Activated T-helper 1 cell treated with anti-CD3 and anti-CD28 coated beads, Interleukin-12 subunit alpha, Interleukin-12 subunit beta, Interleukin-2, Interleukin-4 antibody, amounts not matched to agents 30 ng/mL and 10 ng/mL and 1 ng/mL, durations not matched to agents 14 hours and 24 hours and 36 hours (primary cell): ENCODE measurements at regions not wholly inside any gene's neighbourhood (a gene's known extent, or its start where the extent isn't known, plus 50 kb on each side); places are given as distances from the start of the nearest gene placed in this dataset.

Experiments
- DNase-seq: peaks from one replicate; pipeline ENCODE4 v3.0.0; 2021; ENCODE audit warnings: low spot score
- H3K27ac Mint-ChIP-seq: one replicate; pipeline ENCODE4 v1.8.0; 2021; ENCODE audit warnings: mild to moderate bottlenecking, mixed read lengths
- H3K27me3 Mint-ChIP-seq: one replicate; pipeline ENCODE4 v1.8.0; 2022; ENCODE audit warnings: mild to moderate bottlenecking, moderate library complexity, mixed read lengths; ENCODE audit not compliant: insufficient read depth
- H3K36me3 Mint-ChIP-seq: one replicate; pipeline ENCODE4 v1.8.0; 2021; ENCODE audit warnings: low read depth, mixed read lengths
- H3K4me1 Mint-ChIP-seq: one replicate; pipeline ENCODE4 v1.8.0; 2021; ENCODE audit warnings: low read depth, mixed read lengths
- H3K4me3 Mint-ChIP-seq: one replicate; pipeline ENCODE4 v1.8.0; 2021; ENCODE audit warnings: mild to moderate bottlenecking, moderate library complexity, mixed read lengths
- H3K9me3 Mint-ChIP-seq: one replicate; pipeline ENCODE4 v1.8.0; 2021; ENCODE audit warnings: mixed read lengths
- intact Hi-C: fragments of 100-400 bp; cut with micrococcal nuclease; formaldehyde crosslinking; loops from one replicate; pipeline ENCODE4 v1.15.1; 2024

- Mint-ChIP-seq H3K27me3 (peaks cover 12% of the 10 kb centered on the region), H3K36me3 (peaks cover 10% of the 10 kb centered on the region), H3K4me3 (no peak overlapping the region), H3K27ac (no peak overlapping the region), H3K9me3 (no peaks in the 10 kb centered on the region), H3K4me1 (peaks cover 20% of the 10 kb centered on the region)
- intact Hi-C loops, result no loop called here
- DNase-seq, result no peak
Observed at GRCh38 chr14:34032720-34033119, 81.8 kb upstream of the EGLN3 start.

- no peak for DNase-seq
- H3K4me1 Mint-ChIP-seq, result peaks cover 20% of the 10 kb centered on the region
- H3K36me3 Mint-ChIP-seq, result peaks cover 6% of the 10 kb centered on the region
- H3K4me3 Mint-ChIP-seq, result no peak overlapping the region
- intact Hi-C loops, result no loop called here
- no peaks in the 10 kb centered on the region for H3K9me3 Mint-ChIP-seq
- peaks cover 12% of the 10 kb centered on the region for H3K27me3 Mint-ChIP-seq
- no peak overlapping the region for H3K27ac Mint-ChIP-seq
Observed at GRCh38 chr14:34030864-34031263, 80.0 kb upstream of the EGLN3 start.

GRCh38 chr14:34029921-34030334 lies 79.1 kb upstream of the EGLN3 start:
- DNase-seq, result no peak
- Mint-ChIP-seq H3K36me3 (peaks cover 8% of the 10 kb centered on the region), H3K4me1 (peaks cover 18% of the 10 kb centered on the region), H3K27ac (no peak overlapping the region), H3K9me3 (no peaks in the 10 kb centered on the region), H3K27me3 (peaks cover 12% of the 10 kb centered on the region), H3K4me3 (no peak overlapping the region)
- intact Hi-C loops, result no loop called here

GRCh38 chr14:34027990-34028495 lies 77.2 kb upstream of the EGLN3 start:
- peaks cover 10% of the 10 kb centered on the region for H3K36me3 Mint-ChIP-seq
- no peak overlapping the region for H3K4me3 Mint-ChIP-seq
- intact Hi-C loops, result no loop called here
- DNase-seq, result no peak
- H3K9me3 Mint-ChIP-seq, result no peaks in the 10 kb centered on the region
- peaks cover 22% of the 10 kb centered on the region for H3K4me1 Mint-ChIP-seq
- no peak overlapping the region for H3K27ac Mint-ChIP-seq
- peaks cover 12% of the 10 kb centered on the region for H3K27me3 Mint-ChIP-seq

- Mint-ChIP-seq H3K36me3 (peaks cover 10% of the 10 kb centered on the region), H3K4me3 (peak overlapping the region; percentile 26), H3K27ac (no peak overlapping the region), H3K4me1 (peaks cover 22% of the 10 kb centered on the region), H3K27me3 (peaks cover 12% of the 10 kb centered on the region), H3K9me3 (no peaks in the 10 kb centered on the region)
- intact Hi-C loops, result no loop called here
- DNase-seq, result no peak
Observed at GRCh38 chr14:34027130-34027989, 76.5 kb upstream of the EGLN3 start.

GRCh38 chr14:34025325-34026017 lies 74.6 kb upstream of the EGLN3 start:
- H3K27ac Mint-ChIP-seq, result no peak overlapping the region
- no peak for DNase-seq
- H3K27me3 Mint-ChIP-seq, result peaks cover 2% of the 10 kb centered on the region
- H3K9me3 Mint-ChIP-seq, result no peaks in the 10 kb centered on the region
- H3K36me3 Mint-ChIP-seq, result peaks cover 7% of the 10 kb centered on the region
- intact Hi-C loops, result no loop called here
- peaks cover 13% of the 10 kb centered on the region for H3K4me1 Mint-ChIP-seq
- H3K4me3 Mint-ChIP-seq, result no peak overlapping the region

GRCh38 chr14:34024768-34025144 lies 73.9 kb upstream of the EGLN3 start:
- no peak overlapping the region for H3K27ac Mint-ChIP-seq
- H3K4me1 Mint-ChIP-seq, result peaks cover 14% of the 10 kb centered on the region
- peaks cover 2% of the 10 kb centered on the region for H3K27me3 Mint-ChIP-seq
- H3K36me3 Mint-ChIP-seq, result peaks cover 7% of the 10 kb centered on the region
- H3K9me3 Mint-ChIP-seq, result no peaks in the 10 kb centered on the region
- no peak for DNase-seq
- intact Hi-C loops, result no loop called here
- H3K4me3 Mint-ChIP-seq, result no peak overlapping the region

- no peak overlapping the region for H3K27ac Mint-ChIP-seq
- no peak overlapping the region for H3K4me3 Mint-ChIP-seq
Observed at GRCh38 chr14:34023824-34024767, 73.2 kb upstream of the EGLN3 start.

GRCh38 chr14:34021096-34021495 lies 70.2 kb upstream of the EGLN3 start:
- Mint-ChIP-seq H3K4me1 (peaks cover 34% of the 10 kb centered on the region), H3K36me3 (peaks cover 7% of the 10 kb centered on the region), H3K27ac (no peak overlapping the region), H3K27me3 (peaks cover 2% of the 10 kb centered on the region), H3K4me3 (no peak overlapping the region), H3K9me3 (no peaks in the 10 kb centered on the region)
- intact Hi-C loops, result no loop called here
- DNase-seq, result no peak

More at GRCh38 chr14:34023824-34024767, 73.2 kb upstream of the EGLN3 start:
- no peak for DNase-seq
- peaks cover 2% of the 10 kb centered on the region for H3K27me3 Mint-ChIP-seq
- H3K36me3 Mint-ChIP-seq, result peaks cover 7% of the 10 kb centered on the region
- H3K9me3 Mint-ChIP-seq, result no peaks in the 10 kb centered on the region
- peaks cover 21% of the 10 kb centered on the region for H3K4me1 Mint-ChIP-seq
- intact Hi-C loops, result no loop called here

- peaks cover 2% of the 10 kb centered on the region for H3K27me3 Mint-ChIP-seq
- peaks cover 5% of the 10 kb centered on the region for H3K36me3 Mint-ChIP-seq
- intact Hi-C loops, result no loop called here
- no peak overlapping the region for H3K27ac Mint-ChIP-seq
- no peak overlapping the region for H3K4me3 Mint-ChIP-seq
- peaks cover 35% of the 10 kb centered on the region for H3K4me1 Mint-ChIP-seq
- no peaks in the 10 kb centered on the region for H3K9me3 Mint-ChIP-seq
- no peak for DNase-seq
Observed at GRCh38 chr14:34020014-34020413, 69.1 kb upstream of the EGLN3 start.

DNA sequence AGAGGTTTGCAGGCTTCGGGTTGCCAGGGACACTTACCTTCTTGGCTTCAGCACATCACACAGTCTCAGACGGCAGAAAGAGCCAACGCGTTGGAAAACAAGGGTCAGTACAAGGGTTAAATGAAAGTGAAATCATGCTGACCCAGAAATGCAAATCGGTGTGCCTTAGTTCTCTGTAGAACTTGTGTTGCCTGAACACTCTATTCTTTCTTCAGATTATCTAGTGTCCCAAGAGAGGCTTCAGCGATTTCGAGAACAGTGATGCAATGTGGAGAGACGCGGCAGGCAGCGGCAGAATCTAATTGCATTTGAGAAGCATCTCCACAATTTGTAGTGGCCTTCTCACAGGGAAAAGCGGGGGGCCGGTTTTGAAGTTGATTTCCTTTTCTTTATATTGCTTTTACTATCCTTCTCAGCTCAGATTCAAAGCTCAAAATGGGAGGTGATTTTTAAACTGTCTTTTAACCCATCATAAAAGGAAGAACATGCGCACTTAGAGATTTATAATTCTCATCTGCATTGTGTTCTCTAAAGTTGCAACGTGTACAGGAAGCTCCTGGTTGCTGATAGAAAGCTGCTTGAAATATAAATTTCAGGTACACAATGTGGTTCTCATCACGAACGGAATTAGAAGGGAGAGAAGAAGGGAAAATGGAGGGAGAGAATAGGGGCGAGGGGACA lies 67.8 kb upstream of the EGLN3 start:
- H3K27ac Mint-ChIP-seq, result peak overlapping the region; percentile 92
- H3K9me3 Mint-ChIP-seq, result no peaks in the 10 kb centered on the region
- intact Hi-C loops, result loop anchor here (1.0 to 5.0 kb wide), 5 partner anchors 25 to 194 kb away; no protein-coding TSS in a partner anchor
- peak overlapping the region; percentile 80 for H3K4me3 Mint-ChIP-seq
- peaks cover 5% of the 10 kb centered on the region for H3K36me3 Mint-ChIP-seq
- peak; percentile 12 for DNase-seq
- H3K4me1 Mint-ChIP-seq, result peaks cover 36% of the 10 kb centered on the region
- H3K27me3 Mint-ChIP-seq, result peaks cover 2% of the 10 kb centered on the region

- Mint-ChIP-seq H3K9me3 (no peaks in the 10 kb centered on the region), H3K4me1 (peaks cover 42% of the 10 kb centered on the region), H3K4me3 (peak overlapping the region; percentile 80), H3K27me3 (peaks cover 2% of the 10 kb centered on the region), H3K27ac (peak overlapping the region; percentile 92), H3K36me3 (peaks cover 5% of the 10 kb centered on the region)
- no peak for DNase-seq
- intact Hi-C loops, result loop anchor here (1.0 to 5.0 kb wide), 5 partner anchors 25 to 194 kb away; no protein-coding TSS in a partner anchor
Observed at GRCh38 chr14:34018125-34018524, 67.3 kb upstream of the EGLN3 start.
